ENCODE measurements at regions not wholly inside any gene's neighbourhood (a gene's known extent, or its start where the extent isn't known, plus 50 kb on each side); places are given as distances from the start of the nearest gene placed in this dataset.

- no peaks in the 10 kb centered on the region for H3K36me3 ChIP-seq (ENCODE audit: insufficient read depth)
- H3K4me2 ChIP-seq: no peak overlapping the region
- H3K4me1 ChIP-seq (ENCODE audit: insufficient read depth): no peaks in the 10 kb centered on the region
- H3K36me3 Mint-ChIP-seq (ENCODE audit: low read depth): peaks cover 3% of the 10 kb centered on the region; the same call in 1 of the 3 replicates
- H3F3A ChIP-seq (replicated peaks; ENCODE audit: low read depth): no peaks in the 10 kb centered on the region
- no peaks in the 10 kb centered on the region for H3K9me2 ChIP-seq (ENCODE audit: insufficient read depth)
- no peaks in the 10 kb centered on the region for H4K20me1 ChIP-seq (replicated peaks; ENCODE audit: insufficient read depth)
- ATAC-seq (no peak), DNase-seq (ENCODE audit: low spot score) (no peak)
- no peaks in the 10 kb centered on the region for H3K79me2 ChIP-seq (replicated peaks; ENCODE audit: insufficient read depth)
- H3K27ac ChIP-seq (ENCODE audit: low read depth): no peak overlapping the region
- TF ChIP-seq CREB1 (CRISPR knock-in tag; IDR thresholded peaks at IDR 0.05; ENCODE audit: low read depth) (no peak), ZNF114 (CRISPR knock-in tag; IDR thresholded peaks at IDR 0.05) (no peak), CTCF (conservative IDR thresholded peaks at IDR 0.05; ENCODE audit: low read depth in 2 of 2) (no peak), EZH2 (IDR thresholded peaks at IDR 0.05; ENCODE audit: low read depth, unreplicated experiment) (no peak), REST (IDR thresholded peaks at IDR 0.05; ENCODE audit: unreplicated experiment) (no peak), EZH2phosphoT487 (IDR thresholded peaks at IDR 0.05; ENCODE audit: unreplicated experiment) (no peak), STAT1 (IDR thresholded peaks at IDR 0.05; ENCODE audit: unreplicated experiment) (no peak), POLR2AphosphoS5 (IDR thresholded peaks at IDR 0.05; ENCODE audit: low read depth) (no peak), ZNF462 (CRISPR knock-in tag; IDR thresholded peaks at IDR 0.05) (no peak), JUNB (IDR thresholded peaks at IDR 0.05; ENCODE audit: unreplicated experiment) (no peak), ETS1 (IDR thresholded peaks at IDR 0.05) (no peak), ZNF331 (CRISPR knock-in tag; IDR thresholded peaks at IDR 0.05; ENCODE audit: low read depth) (no peak), NANOG (IDR thresholded peaks at IDR 0.05; ENCODE audit: borderline replicate concordance) (no peak)
- H3K4me1 Mint-ChIP-seq: peaks cover 5% of the 10 kb centered on the region; the same call in 1 of the 3 replicates
- no peak overlapping the region for H3K27ac Mint-ChIP-seq
- no peak overlapping the region for H2AFZ ChIP-seq
- peaks cover 9% of the 10 kb centered on the region; the same call in 2 of the 3 replicates for H3K9me3 Mint-ChIP-seq
- H3K27me3 Mint-ChIP-seq (ENCODE audit: insufficient read depth, low read depth, poor library complexity): no peaks in the 10 kb centered on the region
- H3K4me3 Mint-ChIP-seq: no peak overlapping the region
- no peak overlapping the region for H3K4me3 ChIP-seq
- H3K27me3 ChIP-seq (ENCODE audit: insufficient read depth): no peaks in the 10 kb centered on the region
These were observed 66.6 kb upstream of the HS3ST1 start for GRCh38 chr4:11495291-11495690.
